ENCODE measurements at regions not wholly inside any gene's neighbourhood (a gene's known extent, or its start where the extent isn't known, plus 50 kb on each side); places are given as distances from the start of the nearest gene placed in this dataset.

- no peak for DNase-seq
Measured at GRCh38 chr13:22103046-22104027, 432.5 kb downstream of the FGF9 start.

DNA sequence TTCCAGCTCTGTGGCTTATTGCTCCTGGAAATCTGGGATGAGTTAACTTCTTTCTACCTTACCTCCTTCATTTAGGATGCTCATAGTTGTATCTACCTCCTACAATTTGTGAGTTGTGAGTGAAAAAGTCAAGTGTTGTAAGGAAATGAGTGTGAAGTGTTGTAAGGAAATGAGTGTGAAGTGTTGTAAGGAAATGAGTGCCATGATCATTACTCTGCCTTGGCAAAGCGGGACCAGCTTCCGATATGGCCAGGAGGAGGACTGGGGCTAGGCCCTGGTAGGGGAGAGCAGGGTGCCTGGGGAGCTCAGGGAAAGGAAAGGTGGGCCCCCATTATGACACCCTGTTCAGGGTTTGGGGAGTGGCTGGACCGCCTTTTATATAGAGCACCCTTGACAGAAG lies 435.2 kb downstream of the FGF9 start:
- DNase-seq = no peak

- no peak for DNase-seq
Measured at GRCh38 chr13:22107549-22107948, 436.7 kb downstream of the FGF9 start.

- no peak for DNase-seq
Measured at GRCh38 chr13:22108283-22108942, 437.5 kb downstream of the FGF9 start.

DNA sequence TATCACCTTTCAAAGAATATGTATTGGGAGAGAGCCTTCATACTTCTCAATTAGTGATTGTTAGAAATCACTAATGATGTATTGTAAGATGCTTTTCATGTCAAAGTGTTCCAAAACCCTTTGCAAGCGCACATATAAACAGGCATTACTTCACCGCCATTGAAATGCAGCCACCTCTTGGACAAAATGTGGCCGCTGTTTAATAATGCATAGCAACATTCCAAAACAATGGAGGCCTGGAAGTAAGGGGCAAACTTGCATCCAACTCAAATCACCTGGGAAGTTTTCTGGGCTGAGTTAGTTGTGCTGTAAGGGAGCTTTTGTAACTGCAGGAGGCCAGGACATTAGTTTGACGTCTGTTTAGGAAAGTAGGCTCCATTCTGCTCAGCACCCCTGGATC lies 438.1 kb downstream of the FGF9 start:
- DNase-seq = peak; percentile 68

DNA sequence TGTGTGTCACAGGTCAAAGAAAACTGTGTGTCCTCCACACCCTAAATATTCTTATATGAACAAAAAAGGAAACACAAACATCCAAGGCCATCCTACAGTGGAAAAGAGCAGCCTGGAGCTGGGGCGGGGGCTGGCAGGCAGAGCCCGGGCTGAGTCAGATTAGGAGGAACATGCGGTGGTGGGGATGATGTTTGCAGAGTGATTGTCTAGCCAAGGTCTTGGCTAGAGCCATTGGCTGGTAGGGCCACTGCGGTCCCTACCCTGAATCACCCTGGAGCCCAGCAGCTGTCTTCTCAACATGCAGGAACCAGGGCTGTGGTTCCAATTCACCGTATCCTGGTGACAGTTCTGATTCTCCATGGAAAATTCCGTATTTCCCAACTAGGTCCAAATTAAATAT lies 439.5 kb downstream of the FGF9 start:
- no peak for DNase-seq

DNA sequence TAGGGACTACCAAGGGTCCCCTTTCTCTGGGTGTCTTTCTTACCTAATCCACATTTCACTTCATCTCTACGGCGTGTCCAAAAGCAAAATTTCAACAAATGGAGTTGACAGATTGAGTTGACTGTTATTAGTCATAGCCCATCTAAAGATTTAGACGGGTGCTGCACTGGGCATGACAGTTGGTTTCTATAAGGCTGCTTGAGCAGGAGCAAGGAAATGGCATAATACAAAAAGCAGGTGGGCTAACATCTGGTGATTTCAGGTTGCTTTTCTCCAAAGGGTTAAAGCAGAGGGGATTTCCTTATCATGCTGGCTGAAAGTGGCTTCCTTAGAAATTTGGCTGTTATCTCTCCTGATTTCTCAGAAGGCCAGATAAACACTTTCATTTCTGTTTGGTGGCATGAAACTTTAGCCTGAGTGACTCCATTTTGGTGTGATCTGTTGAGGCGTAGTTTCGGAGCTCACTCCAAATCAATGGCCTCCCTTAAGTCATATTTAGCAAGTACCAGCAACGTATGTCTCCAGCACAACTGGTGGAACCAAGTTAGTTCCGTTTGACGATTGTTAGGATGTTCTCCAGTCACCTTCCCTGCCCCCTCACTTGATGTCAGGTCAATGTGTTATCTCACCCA lies 440.4 kb downstream of the FGF9 start:
- no peak for DNase-seq

- no peak for DNase-seq
Measured at GRCh38 chr13:22111961-22112360, 441.1 kb downstream of the FGF9 start.

GRCh38 chr13:22112956-22113745 lies 442.3 kb downstream of the FGF9 start:
- no peak for DNase-seq

GRCh38 chr13:22114630-22115311 lies 443.9 kb downstream of the FGF9 start:
- DNase-seq = no peak

- DNase-seq = no peak
Measured at GRCh38 chr13:22118158-22118557, 447.3 kb downstream of the FGF9 start.

- no peak for DNase-seq
Measured at GRCh38 chr13:22120646-22121045, 449.8 kb downstream of the FGF9 start.

DNA sequence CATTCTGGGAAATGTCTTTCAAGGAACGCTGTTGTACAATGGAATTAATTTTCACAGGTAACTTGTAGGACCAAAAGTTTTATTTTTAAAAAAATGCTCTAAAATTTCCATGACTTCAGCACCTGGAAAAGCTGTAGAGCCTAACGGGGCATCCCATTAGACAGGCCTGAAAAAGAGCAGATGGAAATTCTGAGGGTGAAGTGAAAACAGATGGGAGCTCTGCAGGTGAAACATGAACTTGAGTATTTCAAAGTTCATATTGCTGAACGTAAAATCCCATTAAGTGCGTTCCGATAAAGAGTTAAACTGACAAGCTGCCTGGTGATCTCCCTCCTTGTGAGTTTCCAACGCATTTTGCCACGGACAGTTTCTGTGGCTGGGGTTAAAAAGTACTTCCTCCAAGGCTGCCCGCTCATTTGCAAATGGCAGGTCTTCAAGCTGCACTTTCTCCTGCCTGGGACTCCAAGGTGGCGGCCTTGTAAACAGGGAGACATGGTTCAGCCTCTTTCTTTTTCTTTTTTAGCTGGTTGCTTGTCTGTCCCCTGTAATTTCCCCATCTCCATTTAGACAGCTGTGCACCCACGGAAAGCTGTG lies 450.4 kb downstream of the FGF9 start:
- DNase-seq = no peak

DNA sequence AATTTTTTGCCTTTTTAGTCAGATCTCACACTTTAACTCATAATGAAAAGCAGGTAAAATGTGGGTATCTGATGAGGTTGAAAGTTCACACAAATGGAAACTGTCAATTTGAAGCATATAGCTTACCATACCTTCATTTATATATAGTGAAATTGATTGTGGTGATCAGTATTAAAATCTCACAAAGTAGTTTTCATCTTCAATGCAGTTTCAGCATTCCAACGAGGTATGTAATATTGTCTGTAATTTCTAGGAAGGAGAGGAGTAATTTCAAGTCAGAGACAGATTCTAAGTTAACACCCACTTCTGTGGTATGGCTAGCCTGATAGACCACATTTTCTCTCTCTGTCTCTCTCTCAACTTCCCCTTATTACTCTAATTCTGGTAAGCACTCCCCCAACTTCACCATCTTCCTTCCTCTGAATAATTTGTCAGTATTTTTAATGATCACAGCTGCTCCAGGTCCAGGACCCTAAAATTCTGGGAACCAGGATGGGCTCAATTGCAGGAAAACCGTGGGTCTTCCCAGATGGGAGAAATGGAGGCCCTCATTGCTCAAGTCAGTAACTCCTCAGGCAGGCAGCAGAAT lies 455.7 kb downstream of the FGF9 start:
- DNase-seq = no peak

DNA sequence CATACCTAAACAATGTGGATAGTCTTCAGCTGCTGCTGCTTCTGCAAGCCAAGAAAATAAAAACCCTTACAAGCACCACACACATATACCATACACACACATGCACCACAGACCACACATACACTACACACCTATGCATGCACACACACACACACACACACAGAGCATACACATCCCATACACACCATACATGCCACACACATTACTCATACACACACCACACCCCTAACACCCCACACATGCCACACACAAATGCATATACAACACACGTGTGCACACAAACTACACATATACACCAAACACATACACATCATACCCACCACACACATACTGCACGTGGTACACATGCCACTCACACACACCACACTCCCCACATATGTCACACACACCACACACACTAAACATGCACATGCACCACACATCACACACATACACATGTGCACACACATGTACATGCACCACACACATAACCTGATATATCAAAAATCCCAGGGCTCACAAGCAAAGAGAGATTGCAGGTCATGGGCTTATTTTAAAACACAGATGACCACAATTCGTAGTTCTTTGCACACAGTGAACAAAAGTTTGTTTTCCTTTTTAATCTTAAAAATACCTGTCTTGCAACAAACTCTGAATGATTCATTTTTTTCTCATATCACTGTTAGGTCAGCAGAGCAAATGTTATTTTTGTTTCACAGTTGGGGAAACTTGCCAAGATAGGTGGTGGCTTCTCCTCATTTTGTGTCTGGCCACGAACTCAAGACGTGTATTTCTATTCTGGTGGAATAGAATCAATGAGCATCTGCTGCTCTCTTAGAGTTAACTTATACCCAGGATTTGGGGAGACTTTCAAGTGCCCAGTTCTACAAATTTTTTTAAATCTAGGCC lies 456.6 kb downstream of the FGF9 start:
- no peak for DNase-seq

GRCh38 chr13:22128441-22129408 lies 457.9 kb downstream of the FGF9 start:
- no peak for DNase-seq

DNA sequence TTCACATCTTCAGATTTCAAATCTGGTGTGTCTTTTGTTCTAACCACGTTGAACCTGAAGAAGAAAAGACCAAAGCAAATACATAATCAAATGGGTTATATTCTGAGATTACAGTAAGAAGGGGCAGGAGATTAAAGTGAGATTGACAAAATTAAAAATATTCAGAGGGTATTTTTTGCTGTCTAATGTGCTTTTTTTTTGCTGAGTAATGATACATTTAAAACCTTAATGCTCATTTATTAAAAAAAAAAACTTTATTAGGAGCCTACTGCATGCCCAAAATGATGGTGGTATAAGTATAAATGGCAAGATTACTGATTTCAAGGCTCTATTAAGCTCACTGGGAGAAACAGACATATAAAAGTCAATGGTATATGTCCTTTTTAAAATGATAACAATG lies 459.4 kb downstream of the FGF9 start:
- no peak for DNase-seq

- no peak for DNase-seq
Measured at GRCh38 chr13:22134261-22134660, 463.4 kb downstream of the FGF9 start.

GRCh38 chr13:22135446-22135845 lies 464.6 kb downstream of the FGF9 start:
- no peak for DNase-seq

All from left hindlimb (tissue), 1 donor.